Liver (tissue), 3 donors: ENCODE measurements at regions not wholly inside any gene's neighbourhood (a gene's known extent, or its start where the extent isn't known, plus 50 kb on each side); places are given as distances from the start of the nearest gene placed in this dataset.

Experiments
- CTCF ChIP-seq: fragments of 150-350 bp; IDR thresholded peaks from 2 replicates; pipeline ENCODE4 v1.5.1; 2017; ENCODE audit warnings: improper control_type of control experiment, low read depth, low read length; ENCODE audit not compliant: missing input control
- MAX ChIP-seq: IDR thresholded peaks from 2 replicates; pipeline ENCODE4 v1.6.1; 2016; ENCODE audit warnings: antibody characterized with exemption
- RAD21 ChIP-seq, 2 donors: IDR thresholded peaks; 2 replicates each; pipeline ENCODE4 v1.6.1; 2016; ENCODE audit warnings: antibody characterized with exemption in 2 of 2, mild to moderate bottlenecking in 2 of 2
- RXRA ChIP-seq, 2 donors: IDR thresholded peaks; 2 replicates each; pipeline ENCODE4 v1.6.1; 2017 to 2018; ENCODE audit warnings: antibody characterized with exemption in 2 of 2, mild to moderate bottlenecking in 1 of 2
- TF ChIP-seq, protein P1 (sequence below): IDR thresholded peaks from 2 replicates; pipeline ENCODE4 v1.6.1; 2016; ENCODE audit warnings: antibody characterized with exemption, mild to moderate bottlenecking
- TF ChIP-seq, protein P2 (sequence below): IDR thresholded peaks from 2 replicates; pipeline ENCODE4 v1.6.1; 2016; ENCODE audit warnings: antibody characterized with exemption
- donor health status: healthy.
- donor health status: healthy.

GRCh38 chr2:5983511-5984272, 291.5 kb downstream of the SOX11 start:
- TF ChIP-seq CTCF (no peak), MAX (no peak), RAD21 (IDR thresholded peaks at IDR 0.05) (no peak), RXRA (IDR thresholded peaks at IDR 0.05) (no peak)
- TF ChIP-seq, protein P1, sequence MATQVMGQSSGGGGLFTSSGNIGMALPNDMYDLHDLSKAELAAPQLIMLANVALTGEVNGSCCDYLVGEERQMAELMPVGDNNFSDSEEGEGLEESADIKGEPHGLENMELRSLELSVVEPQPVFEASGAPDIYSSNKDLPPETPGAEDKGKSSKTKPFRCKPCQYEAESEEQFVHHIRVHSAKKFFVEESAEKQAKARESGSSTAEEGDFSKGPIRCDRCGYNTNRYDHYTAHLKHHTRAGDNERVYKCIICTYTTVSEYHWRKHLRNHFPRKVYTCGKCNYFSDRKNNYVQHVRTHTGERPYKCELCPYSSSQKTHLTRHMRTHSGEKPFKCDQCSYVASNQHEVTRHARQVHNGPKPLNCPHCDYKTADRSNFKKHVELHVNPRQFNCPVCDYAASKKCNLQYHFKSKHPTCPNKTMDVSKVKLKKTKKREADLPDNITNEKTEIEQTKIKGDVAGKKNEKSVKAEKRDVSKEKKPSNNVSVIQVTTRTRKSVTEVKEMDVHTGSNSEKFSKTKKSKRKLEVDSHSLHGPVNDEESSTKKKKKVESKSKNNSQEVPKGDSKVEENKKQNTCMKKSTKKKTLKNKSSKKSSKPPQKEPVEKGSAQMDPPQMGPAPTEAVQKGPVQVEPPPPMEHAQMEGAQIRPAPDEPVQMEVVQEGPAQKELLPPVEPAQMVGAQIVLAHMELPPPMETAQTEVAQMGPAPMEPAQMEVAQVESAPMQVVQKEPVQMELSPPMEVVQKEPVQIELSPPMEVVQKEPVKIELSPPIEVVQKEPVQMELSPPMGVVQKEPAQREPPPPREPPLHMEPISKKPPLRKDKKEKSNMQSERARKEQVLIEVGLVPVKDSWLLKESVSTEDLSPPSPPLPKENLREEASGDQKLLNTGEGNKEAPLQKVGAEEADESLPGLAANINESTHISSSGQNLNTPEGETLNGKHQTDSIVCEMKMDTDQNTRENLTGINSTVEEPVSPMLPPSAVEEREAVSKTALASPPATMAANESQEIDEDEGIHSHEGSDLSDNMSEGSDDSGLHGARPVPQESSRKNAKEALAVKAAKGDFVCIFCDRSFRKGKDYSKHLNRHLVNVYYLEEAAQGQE = no peak
- TF ChIP-seq, protein P2, sequence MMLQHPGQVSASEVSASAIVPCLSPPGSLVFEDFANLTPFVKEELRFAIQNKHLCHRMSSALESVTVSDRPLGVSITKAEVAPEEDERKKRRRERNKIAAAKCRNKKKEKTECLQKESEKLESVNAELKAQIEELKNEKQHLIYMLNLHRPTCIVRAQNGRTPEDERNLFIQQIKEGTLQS = no peak
